ENCODE measurements at regions not wholly inside any gene's neighbourhood (a gene's known extent, or its start where the extent isn't known, plus 50 kb on each side); places are given as distances from the start of the nearest gene placed in this dataset.
A peak's percentile ranks its signal among the peaks of the same experiment; 100 is the strongest.
"Not testable (repeated sequence)": the region's sequence is repeated elsewhere in the genome, so short reads cannot be mapped to it uniquely, and the experiment has no call there.

DNA sequence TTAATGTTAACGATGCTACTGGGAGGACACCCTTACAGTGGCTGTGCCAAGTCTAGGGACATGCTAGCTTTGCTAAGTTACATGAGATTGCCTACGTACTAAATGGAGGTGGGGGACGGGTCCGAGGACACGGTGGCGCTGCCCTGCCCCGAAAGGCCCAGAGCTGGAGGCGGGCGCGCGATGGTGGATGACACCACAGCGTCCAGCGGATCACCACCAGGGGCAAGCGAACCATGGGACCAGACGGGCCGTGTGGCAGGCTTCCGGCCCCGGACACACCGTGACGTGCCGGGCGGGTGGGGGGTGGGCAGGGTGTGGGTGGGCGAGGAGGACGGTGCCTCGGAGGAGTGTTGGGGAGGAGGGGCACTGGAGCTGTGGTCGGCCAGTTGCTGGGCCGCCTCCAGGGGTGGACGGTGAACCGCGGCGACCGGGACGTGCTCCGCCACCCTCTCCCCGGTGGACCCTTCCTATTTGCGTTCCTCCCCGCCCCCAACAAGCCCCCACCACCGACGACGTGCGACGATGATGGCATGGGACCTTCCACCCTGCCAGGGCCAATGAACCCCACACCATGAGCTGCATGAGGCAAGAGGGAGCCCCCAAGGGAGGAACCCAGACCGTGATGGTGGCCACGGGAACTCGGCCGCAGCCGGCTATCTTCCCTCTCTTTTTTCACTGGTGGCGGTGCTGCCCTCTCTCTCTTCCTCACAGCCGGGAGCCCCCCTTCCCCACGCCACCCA lies 773.3 kb upstream of the DEFB115 start:
- in situ Hi-C loops (cut with HindIII; ENCODE audit: low pct_unique_long_range_greater_than_20kb, low sequenced_read_pairs), result no loop called here
- no peak for DNase-seq (ENCODE audit: low read depth, low spot score)

DNA sequence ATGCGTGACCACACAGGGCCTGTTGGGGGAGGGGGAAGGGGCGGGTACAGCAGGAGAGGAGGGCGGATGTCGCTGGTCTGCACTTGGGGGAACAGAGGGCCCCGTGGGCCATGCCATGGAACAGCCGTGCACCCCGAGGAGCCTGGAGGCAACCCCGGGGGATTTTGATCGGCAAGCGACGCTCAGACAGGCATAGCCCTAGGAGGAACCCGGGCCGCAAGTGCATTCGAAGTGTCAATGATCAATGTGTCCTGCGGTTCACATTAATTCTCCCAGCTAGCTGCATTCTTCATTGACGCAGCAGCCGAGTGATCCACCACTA lies 772.8 kb upstream of the DEFB115 start:
- no peak for DNase-seq (ENCODE audit: low read depth, low spot score)
- in situ Hi-C loops (cut with HindIII; ENCODE audit: low pct_unique_long_range_greater_than_20kb, low sequenced_read_pairs), result no loop called here

DNA sequence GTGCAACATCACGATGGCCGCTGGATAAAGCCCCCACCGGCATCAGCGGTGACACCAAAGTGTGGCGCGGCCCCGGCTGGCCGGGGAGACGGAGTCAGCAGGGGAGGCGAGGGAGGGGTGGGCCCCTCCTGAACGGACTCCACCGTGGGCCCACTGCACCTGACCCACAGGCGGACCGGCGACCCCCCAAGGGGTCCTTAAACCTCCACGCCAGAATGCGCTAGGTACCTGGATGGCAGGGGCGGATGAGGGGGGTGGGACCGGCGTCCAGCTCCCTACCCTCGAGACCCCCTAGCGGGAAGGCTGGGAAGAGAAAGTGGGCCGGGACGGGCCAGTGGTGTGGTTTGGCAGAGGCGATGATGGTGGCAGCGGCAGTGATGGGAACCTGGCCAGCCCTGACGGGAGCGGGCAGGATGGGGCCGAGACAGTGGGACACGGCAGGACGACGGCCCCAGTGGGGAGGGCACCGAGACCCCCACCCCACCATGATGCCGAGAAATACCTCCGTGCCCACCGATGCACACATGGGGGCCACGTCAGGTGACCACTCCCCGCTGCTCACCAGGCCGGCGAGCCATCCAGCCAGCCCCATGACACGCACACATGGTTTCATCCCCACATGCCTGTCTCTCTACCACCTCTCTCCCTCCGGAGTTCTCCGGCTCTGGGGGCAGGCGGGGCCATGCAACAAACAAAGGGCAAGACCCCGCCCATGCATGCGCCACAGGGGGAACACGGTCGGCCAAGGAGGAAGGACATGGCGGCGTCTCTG lies 771.9 kb upstream of the DEFB115 start:
- DNase-seq (ENCODE audit: low read depth, low spot score), result no peak
- in situ Hi-C loops (cut with HindIII; ENCODE audit: low pct_unique_long_range_greater_than_20kb, low sequenced_read_pairs), result no loop called here

DNA sequence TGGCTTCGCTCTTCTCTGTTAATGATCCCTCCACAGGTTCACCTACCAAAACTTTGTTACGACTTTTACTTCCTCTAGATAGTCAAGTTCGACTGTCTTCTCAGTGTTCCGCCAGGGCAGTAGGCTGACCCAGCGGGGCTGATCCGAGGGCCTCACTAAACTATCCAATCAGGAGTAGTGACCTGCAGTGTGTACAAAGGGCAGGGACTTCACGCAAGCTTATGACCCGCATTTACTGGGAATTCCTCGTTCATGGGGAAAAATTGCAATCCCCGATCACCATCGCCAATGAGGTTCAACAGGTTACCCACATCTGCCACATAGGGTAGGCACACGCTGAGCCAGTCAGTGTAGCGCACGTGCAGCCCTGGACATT lies 771.4 kb upstream of the DEFB115 start:
- in situ Hi-C loops (cut with HindIII; ENCODE audit: low pct_unique_long_range_greater_than_20kb, low sequenced_read_pairs), result no loop called here
- no peak for DNase-seq (ENCODE audit: low read depth, low spot score)

DNA sequence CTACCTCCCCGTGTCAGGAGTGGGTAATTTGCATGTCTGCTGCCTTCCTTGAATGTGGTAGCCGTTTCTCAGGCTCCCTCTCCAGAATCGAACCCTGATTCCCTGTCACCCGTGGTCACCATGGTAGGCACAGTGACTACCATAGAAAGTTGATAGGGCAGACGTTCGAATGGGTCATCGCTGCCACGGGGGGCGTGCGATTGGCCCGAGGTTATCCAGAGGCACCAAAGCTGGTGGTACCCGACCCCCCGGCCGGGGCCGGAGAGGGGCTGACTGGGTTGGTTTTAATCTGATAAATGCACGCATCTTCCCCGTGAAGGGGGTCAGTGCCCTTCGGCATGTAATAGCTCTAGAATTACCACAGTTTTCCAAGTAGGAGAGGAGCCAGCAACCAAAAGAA lies 770.0 kb upstream of the DEFB115 start:
- in situ Hi-C loops (cut with HindIII; ENCODE audit: low pct_unique_long_range_greater_than_20kb, low sequenced_read_pairs); DNase-seq (ENCODE audit: low read depth, low spot score): not testable (repeated sequence)

DNA sequence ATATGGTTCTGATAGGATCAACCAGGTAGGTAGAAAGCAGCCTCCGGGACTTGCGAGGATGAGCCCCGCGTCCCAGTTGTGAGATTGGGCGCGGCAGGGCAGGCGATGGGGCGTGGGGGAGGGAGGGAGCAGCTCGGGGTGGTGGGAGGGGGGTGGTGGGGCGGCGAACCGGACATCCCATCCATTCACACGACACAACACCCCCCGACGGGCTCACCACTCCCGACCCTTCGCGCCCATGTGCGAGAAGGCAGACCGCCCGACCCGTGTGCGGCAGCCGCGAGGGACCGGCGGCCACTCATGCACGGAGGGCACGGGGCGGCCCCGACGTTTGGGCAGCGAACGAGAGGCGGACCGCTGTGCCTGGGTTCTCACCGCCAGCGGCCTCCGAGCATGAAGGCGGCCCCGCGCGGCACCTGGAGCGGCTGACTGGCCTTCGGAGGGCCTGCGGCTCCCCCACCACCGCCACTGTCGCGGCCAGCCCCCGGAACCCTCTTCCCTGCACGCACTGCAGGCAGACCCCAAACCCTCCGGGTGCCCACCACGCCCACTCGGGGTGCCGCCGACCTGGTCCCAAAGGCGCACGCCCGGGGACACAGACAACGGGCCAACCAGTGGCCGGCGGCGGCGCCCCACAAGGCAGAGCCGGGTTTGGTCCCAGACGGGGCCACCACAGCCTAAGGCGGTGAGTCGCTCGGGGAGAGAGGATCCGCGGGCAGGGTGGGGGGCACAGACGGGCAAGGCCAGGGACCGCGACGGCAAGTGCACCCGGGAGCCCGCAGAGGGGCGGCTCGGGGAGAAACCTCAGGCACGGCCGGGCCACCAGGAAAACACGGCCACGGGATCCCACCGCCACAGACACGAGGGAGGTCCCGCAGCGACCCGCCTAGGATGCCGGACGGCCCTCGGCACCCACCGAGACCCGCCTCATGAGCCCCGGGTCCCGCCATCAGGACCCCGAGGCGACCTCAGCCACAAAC lies 769.2 kb upstream of the DEFB115 start:
- no peak for DNase-seq (ENCODE audit: low read depth, low spot score)
- in situ Hi-C loops (cut with HindIII; ENCODE audit: low pct_unique_long_range_greater_than_20kb, low sequenced_read_pairs), result no loop called here

DNA sequence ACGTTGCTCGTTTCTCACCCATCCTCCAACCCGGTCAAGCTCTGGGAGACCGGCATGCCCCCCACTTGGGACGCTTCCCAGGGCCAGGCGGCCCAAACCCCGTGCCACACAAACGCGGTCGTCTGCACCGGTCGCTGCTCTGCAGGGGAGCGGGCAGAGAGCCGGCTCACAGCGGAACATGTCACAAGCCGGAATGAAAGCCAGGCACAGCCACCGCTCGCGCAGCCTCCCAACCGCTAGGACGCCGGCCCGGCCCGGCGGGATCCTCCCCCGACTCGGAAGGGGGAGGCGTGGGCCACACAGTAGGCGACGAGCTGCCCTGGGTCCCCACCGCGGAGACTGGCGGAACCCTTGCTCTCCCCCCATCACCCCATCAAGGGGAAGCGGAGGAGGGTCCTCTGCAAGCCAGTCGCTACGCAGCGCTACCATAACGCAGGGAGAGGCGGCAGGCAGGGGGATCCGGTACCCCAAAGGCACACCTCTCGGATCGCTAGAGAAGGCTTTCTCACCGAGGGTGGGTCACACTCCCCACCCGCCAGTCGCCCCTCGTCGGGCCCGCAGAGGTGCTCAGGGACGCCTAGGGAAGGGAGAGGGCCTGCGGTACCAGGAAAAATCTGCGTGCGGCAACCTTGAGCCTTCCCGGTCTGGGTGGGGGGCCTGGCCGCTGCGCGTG lies 768.4 kb upstream of the DEFB115 start:
- DNase-seq (ENCODE audit: low read depth, low spot score), result no peak
- in situ Hi-C loops (cut with HindIII; ENCODE audit: low pct_unique_long_range_greater_than_20kb, low sequenced_read_pairs), result no loop called here

DNA sequence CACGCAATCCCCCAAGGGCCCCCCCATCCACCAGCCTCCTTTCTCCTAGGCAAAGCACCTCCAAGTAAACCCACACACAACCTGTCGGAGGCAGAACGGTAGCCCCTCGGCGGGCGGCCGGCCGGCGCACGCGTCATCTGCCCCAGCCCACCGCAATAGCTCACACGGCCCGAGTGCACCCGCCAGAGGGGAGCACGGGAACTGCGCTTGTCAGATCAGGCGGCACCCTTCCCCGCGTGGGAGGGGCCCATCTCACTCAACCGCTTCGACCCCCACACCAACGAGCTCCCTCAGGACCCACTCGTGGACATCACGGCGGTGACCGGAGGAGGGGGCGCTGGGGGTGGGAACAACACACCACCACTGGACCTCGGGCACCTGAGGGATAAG lies 767.9 kb upstream of the DEFB115 start:
- no peak for DNase-seq (ENCODE audit: low read depth, low spot score)
- in situ Hi-C loops (cut with HindIII; ENCODE audit: low pct_unique_long_range_greater_than_20kb, low sequenced_read_pairs), result no loop called here

DNA sequence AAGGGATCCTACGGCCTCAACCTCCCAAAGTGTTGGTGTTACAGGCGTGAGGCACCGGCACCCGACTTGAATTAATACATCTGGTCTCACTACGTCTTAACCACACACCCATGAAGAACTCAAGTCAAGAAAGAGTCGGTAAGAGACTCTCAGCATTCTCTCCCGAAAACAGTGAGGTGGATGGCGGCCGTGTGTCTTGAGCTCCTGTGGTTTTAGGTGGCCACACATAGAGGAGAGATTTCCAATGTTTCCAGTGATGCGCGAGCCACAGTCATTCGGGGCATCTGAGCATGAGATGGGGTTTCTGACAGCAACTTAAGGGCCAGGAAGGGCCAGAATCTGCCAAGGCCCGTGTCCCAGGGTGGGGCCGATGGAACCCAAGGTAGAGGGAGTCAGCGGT lies 766.4 kb upstream of the DEFB115 start:
- in situ Hi-C loops (cut with HindIII; ENCODE audit: low pct_unique_long_range_greater_than_20kb, low sequenced_read_pairs), result no loop called here
- DNase-seq (ENCODE audit: low read depth, low spot score), result no peak

DNA sequence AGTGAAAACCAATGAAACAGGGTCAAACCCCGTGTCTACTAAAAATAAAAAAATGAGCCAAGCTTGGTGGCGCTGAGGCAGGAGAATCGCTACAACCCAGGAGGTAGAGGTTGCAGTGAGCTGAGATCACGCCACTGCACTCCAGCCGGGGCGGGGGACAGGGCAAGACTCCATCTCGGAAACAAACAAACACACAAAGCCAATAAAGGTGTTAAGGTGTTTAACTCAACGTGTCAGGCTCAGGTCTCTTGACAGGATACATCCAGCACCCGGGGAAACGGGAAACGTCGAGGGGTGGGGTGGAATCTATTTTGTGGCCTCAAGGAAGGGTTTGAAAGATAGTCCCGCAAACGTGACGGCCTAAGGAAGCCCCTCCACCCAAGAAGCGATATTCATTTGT lies 760.8 kb upstream of the DEFB115 start:
- in situ Hi-C loops (cut with HindIII; ENCODE audit: low pct_unique_long_range_greater_than_20kb, low sequenced_read_pairs), result not testable (repeated sequence)

DNA sequence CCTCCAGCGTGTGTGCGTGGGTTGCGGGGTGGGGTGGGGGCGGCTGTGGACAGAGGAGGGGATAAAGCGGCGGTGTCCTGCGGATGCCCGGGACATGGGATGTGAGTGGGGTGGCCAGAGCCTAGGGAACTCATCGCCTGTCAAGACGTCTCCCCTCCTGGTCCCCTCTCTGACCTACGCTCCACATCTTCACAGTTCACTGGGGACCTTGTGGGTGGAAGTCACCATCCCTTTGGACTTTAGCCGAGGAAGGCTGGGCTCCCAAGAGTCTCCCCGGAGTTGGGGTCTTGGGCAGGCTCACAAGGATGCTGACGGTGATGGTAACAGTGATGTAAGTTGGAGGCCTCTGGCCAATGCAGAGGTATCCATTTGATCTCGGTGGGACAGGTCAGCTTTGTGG lies 760.3 kb upstream of the DEFB115 start:
- DNase-seq (ENCODE audit: low read depth, low spot score); in situ Hi-C loops (cut with HindIII; ENCODE audit: low pct_unique_long_range_greater_than_20kb, low sequenced_read_pairs): not testable (repeated sequence)

More for the DNA sequence above, 760.8 kb upstream of the DEFB115 start:
- not testable (repeated sequence) for DNase-seq (ENCODE audit: low read depth, low spot score)

DNA sequence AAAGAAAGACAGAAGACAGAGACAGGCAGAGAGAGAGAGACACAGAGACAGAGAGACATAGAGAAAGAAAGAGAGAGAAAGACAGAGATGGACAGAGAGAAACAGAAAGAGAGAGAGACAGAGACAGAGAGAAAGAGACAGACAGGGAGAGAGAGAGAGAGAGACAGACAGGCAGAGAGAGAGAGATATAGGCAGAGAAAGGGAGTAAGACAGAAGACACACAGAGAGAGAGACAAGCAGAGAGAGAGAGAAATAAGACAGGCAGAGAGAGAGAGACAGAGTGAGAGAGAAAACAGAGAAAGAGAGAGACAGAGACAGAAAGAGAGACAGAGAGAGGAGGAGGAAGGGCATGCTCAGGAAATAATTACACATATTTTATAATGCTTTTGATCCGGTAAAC lies 758.3 kb upstream of the DEFB115 start:
- no peak for DNase-seq (ENCODE audit: low read depth, low spot score)
- in situ Hi-C loops (cut with HindIII; ENCODE audit: low pct_unique_long_range_greater_than_20kb, low sequenced_read_pairs), result no loop called here

DNA sequence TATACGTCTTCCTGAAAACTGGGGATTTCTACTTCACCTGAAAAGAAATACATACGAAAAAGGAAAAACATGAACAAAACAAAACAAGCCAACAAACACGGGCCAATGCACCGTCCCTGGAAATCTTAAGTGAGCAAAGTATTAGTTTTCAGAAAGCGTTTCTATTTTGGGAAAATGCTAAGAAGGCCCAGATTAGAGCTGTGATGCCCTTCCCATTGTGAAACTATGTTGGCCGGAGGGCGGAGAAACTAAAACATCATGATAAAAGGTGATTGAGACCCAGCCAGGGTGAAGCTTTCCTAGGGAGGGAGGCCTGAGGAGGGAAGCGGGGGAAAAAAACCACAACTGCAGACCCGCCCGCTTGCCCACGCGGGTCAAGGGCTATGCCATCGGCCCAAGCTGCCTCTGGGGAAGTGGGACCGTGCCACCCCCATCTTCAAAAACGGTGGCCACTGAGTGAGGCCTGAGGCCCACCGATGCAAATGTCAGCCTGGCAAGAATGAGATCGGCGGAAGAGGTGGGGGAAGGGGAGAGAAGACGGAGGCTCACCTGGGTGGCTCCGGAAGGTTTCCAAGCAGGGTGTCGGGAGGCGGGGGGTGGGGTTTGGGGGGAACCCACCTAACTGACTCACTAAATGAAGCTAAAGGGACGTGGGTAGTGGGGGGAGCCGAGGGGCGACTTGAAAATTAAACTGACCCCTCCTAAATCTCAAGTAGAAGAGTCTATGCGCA lies 757.6 kb upstream of the DEFB115 start:
- in situ Hi-C loops (cut with HindIII; ENCODE audit: low pct_unique_long_range_greater_than_20kb, low sequenced_read_pairs); DNase-seq (ENCODE audit: low read depth, low spot score): not testable (repeated sequence)

DNA sequence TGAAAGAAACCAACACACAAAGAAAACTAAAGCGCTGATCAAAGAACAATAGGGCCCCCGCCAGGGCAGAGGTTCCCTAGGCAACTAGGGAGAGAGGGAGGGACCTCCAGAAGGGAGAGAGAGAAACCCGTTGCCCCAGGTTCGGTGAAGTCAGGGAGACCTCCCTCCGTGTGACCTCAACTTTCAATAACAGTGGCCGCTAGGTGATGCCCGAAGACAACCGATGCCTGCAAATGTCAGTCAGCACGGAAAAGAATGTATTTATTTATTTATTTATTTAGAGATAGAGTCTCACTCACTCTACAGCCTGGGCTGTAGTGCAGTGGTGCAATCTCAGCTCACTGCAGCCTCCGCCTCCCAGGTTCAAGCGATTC lies 757.0 kb upstream of the DEFB115 start:
- in situ Hi-C loops (cut with HindIII; ENCODE audit: low pct_unique_long_range_greater_than_20kb, low sequenced_read_pairs), result not testable (repeated sequence)
- peak; percentile 81 for DNase-seq (ENCODE audit: low read depth, low spot score)

DNA sequence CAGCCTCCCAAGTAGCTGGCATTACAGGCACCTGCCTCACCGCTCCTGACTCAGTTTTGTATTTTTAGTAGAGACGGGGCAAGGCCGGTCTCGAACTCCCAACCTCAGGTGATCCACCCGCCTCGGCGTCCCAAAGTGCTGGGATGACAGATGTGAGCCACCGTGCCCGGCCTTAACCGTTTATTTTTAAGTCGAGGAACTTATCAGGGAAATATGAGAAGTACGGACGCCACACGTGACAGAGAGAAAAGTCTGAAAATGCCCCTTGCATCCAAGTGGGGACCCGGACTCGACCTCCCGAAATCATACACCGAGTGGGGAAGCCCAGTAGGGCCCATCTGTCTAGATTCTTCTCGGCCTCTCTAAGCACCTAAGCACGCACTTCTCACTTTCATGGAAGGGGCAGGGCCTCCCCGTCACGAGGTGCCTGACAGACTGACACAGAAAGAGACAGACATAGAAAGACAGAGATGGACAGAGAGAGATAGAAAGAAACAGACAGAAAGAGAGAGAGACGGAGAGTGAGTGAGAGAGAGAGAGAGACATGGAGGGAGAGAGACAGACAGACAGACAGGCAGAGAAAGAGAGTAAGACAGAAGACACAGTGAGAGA lies 756.5 kb upstream of the DEFB115 start:
- in situ Hi-C loops (cut with HindIII; ENCODE audit: low pct_unique_long_range_greater_than_20kb, low sequenced_read_pairs), result no loop called here
- DNase-seq (ENCODE audit: low read depth, low spot score), result no peak

DNA sequence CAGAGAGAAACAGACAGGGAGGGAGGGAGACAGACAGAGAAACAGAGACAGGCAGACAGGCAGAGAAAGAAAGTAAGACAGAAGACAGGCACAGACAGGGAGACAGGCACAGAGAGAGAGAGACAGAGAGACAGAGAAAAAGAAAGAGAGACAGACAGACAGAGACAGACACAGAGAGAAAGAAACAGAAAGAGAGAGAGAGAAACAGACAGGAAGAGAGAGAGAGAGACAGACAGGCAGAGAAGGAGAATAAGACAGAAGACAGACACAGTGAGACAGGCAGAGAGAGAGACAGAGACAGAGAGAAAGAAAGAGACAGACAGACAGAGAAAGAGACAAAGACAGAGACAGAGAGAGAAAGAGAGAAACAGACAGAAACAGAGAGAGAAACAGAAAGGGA lies 754.8 kb upstream of the DEFB115 start:
- in situ Hi-C loops (cut with HindIII; ENCODE audit: low pct_unique_long_range_greater_than_20kb, low sequenced_read_pairs), result no loop called here
- DNase-seq (ENCODE audit: low read depth, low spot score), result no peak

DNA sequence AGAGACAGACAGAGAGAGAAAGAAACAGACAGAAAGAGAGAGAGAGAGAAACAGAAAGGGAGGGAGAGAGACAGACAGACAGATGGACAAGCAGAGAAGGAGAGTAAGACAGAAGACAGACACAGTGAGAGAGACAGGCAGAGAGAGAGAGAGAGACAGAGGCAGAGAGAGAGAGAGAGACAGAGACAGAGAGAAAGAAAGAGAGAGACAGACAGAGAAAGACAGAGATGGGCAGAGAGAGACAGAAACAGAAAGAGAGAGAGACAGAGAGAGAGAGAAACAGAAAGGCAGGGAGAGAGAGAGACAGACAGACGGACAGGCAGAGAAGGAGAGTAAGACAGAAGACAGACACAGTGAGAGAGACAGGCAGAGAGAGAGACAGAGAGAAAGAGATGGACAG lies 754.3 kb upstream of the DEFB115 start:
- in situ Hi-C loops (cut with HindIII; ENCODE audit: low pct_unique_long_range_greater_than_20kb, low sequenced_read_pairs); DNase-seq (ENCODE audit: low read depth, low spot score): not testable (repeated sequence)
